ENCODE measurements at regions not wholly inside any gene's neighbourhood (a gene's known extent, or its start where the extent isn't known, plus 50 kb on each side); places are given as distances from the start of the nearest gene placed in this dataset.

GRCh38 chr14:27096091-27096490 lies 498.3 kb upstream of the NOVA1 start (continued):
- TF ChIP-seq ZNF747 (tag by site-specific recombination; IDR thresholded peaks at IDR 0.05) (no peak), ZNF10 (tag by site-specific recombination; IDR thresholded peaks at IDR 0.05) (no peak)

GRCh38 chr14:27098451-27098850 lies 500.6 kb upstream of the NOVA1 start:
- Histone ChIP-seq H3K36me3 (ENCODE audit: control insufficient read depth in 2 of 2, insufficient read depth in 1 of 2, low read length in 2 of 2) (no peaks in the 10 kb centered on the region), H3K4me3 (ENCODE audit: low read depth, low read length) (no peak overlapping the region), H3K4me1 (ENCODE audit: control insufficient read depth, insufficient read depth, low read length) (no peaks in the 10 kb centered on the region), H3K9me3 (ENCODE audit: control insufficient read depth, insufficient read depth, low read depth, low read length) (no peaks in the 10 kb centered on the region), H3K27ac (ENCODE audit: extremely low read depth, low read depth, low read length) (no peak overlapping the region)
- ChIA-PET CTCF (no interaction called here), POLR2A (no interaction called here)
- TF ChIP-seq ZNF621 (tag by site-specific recombination; IDR thresholded peaks at IDR 0.05): no peak
- no peak for TF ChIP-seq ZNF473 (tag by site-specific recombination; IDR thresholded peaks at IDR 0.05)
- TF ChIP-seq, protein P1, sequence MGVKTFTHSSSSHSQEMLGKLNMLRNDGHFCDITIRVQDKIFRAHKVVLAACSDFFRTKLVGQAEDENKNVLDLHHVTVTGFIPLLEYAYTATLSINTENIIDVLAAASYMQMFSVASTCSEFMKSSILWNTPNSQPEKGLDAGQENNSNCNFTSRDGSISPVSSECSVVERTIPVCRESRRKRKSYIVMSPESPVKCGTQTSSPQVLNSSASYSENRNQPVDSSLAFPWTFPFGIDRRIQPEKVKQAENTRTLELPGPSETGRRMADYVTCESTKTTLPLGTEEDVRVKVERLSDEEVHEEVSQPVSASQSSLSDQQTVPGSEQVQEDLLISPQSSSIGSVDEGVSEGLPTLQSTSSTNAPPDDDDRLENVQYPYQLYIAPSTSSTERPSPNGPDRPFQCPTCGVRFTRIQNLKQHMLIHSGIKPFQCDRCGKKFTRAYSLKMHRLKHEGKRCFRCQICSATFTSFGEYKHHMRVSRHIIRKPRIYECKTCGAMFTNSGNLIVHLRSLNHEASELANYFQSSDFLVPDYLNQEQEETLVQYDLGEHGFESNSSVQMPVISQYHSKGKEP (tag by site-specific recombination; IDR thresholded peaks at IDR 0.05): no peak
- TF ChIP-seq ZNF660 (tag by site-specific recombination; IDR thresholded peaks at IDR 0.05): no peak
- TF ChIP-seq ZNF324 (tag by site-specific recombination; IDR thresholded peaks at IDR 0.05): no peak
- no peak for TF ChIP-seq ZNF558 (tag by site-specific recombination; IDR thresholded peaks at IDR 0.05)
- TF ChIP-seq, protein P2, sequence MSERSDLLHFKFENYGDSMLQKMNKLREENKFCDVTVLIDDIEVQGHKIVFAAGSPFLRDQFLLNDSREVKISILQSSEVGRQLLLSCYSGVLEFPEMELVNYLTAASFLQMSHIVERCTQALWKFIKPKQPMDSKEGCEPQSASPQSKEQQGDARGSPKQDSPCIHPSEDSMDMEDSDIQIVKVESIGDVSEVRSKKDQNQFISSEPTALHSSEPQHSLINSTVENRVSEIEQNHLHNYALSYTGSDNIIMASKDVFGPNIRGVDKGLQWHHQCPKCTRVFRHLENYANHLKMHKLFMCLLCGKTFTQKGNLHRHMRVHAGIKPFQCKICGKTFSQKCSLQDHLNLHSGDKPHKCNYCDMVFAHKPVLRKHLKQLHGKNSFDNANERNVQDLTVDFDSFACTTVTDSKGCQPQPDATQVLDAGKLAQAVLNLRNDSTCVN (tag by site-specific recombination; optimal IDR thresholded peaks at IDR 0.05): no peak
- no peak for TF ChIP-seq KLF16 (tag by site-specific recombination; IDR thresholded peaks at IDR 0.05)

DNA sequence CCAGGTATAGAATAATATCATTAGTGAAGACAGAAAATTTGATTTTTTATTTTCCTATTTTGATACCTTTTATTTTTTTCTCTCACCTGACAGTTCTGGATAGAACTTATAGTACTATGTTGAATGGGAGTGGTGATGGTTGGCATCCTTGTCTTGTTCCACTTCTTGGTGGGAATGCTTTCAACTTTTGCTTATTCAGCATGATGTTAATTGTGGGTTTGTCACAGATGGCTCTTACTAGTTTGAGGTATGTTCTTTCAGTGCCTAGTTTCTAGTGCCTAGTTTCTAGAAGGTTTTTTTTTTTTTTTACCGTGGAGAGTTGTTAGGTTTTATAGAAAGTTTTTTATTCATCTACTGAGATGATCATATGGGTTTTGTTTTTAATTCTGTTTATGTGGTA lies 516.3 kb upstream of the NOVA1 start:
- no peaks in the 10 kb centered on the region for H3K4me1 ChIP-seq (ENCODE audit: control insufficient read depth, insufficient read depth, low read length)
- TF ChIP-seq ZNF626 (tag by site-specific recombination; IDR thresholded peaks at IDR 0.05) (no peak), KLF17 (tag by site-specific recombination; IDR thresholded peaks at IDR 0.05) (no peak), ZNF529 (tag by site-specific recombination; IDR thresholded peaks at IDR 0.05; ENCODE audit: insufficient replicate concordance) (no peak), ZNF2 (tag by site-specific recombination; IDR thresholded peaks at IDR 0.05) (no peak), ZNF658 (tag by site-specific recombination; IDR thresholded peaks at IDR 0.05) (no peak), ZNF677 (tag by site-specific recombination; IDR thresholded peaks at IDR 0.05) (no peak), EGR2 (tag by site-specific recombination; IDR thresholded peaks at IDR 0.05; ENCODE audit: low read depth) (no peak), ZNF449 (tag by site-specific recombination; IDR thresholded peaks at IDR 0.05) (no peak), SP2 (tag by site-specific recombination; IDR thresholded peaks at IDR 0.05) (no peak), ZNF624 (tag by site-specific recombination; IDR thresholded peaks at IDR 0.05) (no peak), KLF7 (tag by site-specific recombination; IDR thresholded peaks at IDR 0.05; ENCODE audit: borderline replicate concordance) (no peak), YY2 (tag by site-specific recombination; IDR thresholded peaks at IDR 0.05) (no peak), ZEB2 (tag by site-specific recombination; IDR thresholded peaks at IDR 0.05) (no peak)
- TF ChIP-seq, protein P3, sequence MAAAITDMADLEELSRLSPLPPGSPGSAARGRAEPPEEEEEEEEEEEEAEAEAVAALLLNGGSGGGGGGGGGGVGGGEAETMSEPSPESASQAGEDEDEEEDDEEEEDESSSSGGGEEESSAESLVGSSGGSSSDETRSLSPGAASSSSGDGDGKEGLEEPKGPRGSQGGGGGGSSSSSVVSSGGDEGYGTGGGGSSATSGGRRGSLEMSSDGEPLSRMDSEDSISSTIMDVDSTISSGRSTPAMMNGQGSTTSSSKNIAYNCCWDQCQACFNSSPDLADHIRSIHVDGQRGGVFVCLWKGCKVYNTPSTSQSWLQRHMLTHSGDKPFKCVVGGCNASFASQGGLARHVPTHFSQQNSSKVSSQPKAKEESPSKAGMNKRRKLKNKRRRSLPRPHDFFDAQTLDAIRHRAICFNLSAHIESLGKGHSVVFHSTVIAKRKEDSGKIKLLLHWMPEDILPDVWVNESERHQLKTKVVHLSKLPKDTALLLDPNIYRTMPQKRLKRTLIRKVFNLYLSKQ (tag by site-specific recombination; IDR thresholded peaks at IDR 0.05; ENCODE audit: borderline replicate concordance): no peak
- TF ChIP-seq, protein P4, sequence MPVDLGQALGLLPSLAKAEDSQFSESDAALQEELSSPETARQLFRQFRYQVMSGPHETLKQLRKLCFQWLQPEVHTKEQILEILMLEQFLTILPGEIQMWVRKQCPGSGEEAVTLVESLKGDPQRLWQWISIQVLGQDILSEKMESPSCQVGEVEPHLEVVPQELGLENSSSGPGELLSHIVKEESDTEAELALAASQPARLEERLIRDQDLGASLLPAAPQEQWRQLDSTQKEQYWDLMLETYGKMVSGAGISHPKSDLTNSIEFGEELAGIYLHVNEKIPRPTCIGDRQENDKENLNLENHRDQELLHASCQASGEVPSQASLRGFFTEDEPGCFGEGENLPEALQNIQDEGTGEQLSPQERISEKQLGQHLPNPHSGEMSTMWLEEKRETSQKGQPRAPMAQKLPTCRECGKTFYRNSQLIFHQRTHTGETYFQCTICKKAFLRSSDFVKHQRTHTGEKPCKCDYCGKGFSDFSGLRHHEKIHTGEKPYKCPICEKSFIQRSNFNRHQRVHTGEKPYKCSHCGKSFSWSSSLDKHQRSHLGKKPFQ (tag by site-specific recombination; IDR thresholded peaks at IDR 0.05): no peak
- TF ChIP-seq, protein P5, sequence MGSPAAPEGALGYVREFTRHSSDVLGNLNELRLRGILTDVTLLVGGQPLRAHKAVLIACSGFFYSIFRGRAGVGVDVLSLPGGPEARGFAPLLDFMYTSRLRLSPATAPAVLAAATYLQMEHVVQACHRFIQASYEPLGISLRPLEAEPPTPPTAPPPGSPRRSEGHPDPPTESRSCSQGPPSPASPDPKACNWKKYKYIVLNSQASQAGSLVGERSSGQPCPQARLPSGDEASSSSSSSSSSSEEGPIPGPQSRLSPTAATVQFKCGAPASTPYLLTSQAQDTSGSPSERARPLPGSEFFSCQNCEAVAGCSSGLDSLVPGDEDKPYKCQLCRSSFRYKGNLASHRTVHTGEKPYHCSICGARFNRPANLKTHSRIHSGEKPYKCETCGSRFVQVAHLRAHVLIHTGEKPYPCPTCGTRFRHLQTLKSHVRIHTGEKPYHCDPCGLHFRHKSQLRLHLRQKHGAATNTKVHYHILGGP (tag by site-specific recombination; IDR thresholded peaks at IDR 0.05): no peak
- no peak overlapping the region for H3K27ac ChIP-seq (ENCODE audit: extremely low read depth, low read depth, low read length)
- ChIA-PET CTCF (no interaction called here), POLR2A (no interaction called here)
- H3K4me3 ChIP-seq (ENCODE audit: low read depth, low read length): no peak overlapping the region
- H3K36me3 ChIP-seq (ENCODE audit: control insufficient read depth in 2 of 2, insufficient read depth in 1 of 2, low read length in 2 of 2): no peaks in the 10 kb centered on the region
- H3K9me3 ChIP-seq (ENCODE audit: control insufficient read depth, insufficient read depth, low read depth, low read length): no peaks in the 10 kb centered on the region

All from HEK293 (cell line).